HCT116 (cell line): ENCODE measurements at regions not wholly inside any gene's neighbourhood (a gene's known extent, or its start where the extent isn't known, plus 50 kb on each side); places are given as distances from the start of the nearest gene placed in this dataset.

ENCODE experiments used
- ATAC-seq: fragments of 200-7000 bp; cut with Tn5 transposase; 2 replicates; pipeline ENCODE4 v1.9.1; 2020; ENCODE audit warnings: mild to moderate bottlenecking, moderate library complexity
- BruUV-seq: library from RNA; stranded (reverse); fragments of 400-500 nt; replicated peaks from 2 replicates; lab custom pipeline; 2021; lab: Mats Ljungman, UMichigan
- CTCF ChIA-PET: fragments of 300-600 bp; sonication (Branson Sonifier 250); formaldehyde crosslinking; loops from one replicate; lab custom pipeline; 2021; ENCODE audit warnings: antibody characterized with exemption; lab: Charles Lee
- POLR2A ChIA-PET: fragments of 300-600, 350-600 bp; sonication (Branson Sonifier 250); formaldehyde crosslinking; loops from one replicate; lab custom pipeline; 2021; ENCODE audit warnings: antibody characterized with exemption; lab: Charles Lee
- RAD21 ChIA-PET, 2 experiments: fragments of 300-600 bp; sonication (Branson Sonifier 250); formaldehyde crosslinking; loops; one replicate each; lab custom pipeline; 2023; ENCODE audit warnings: low total read pairs in 2 of 2; ENCODE audit not compliant: uncharacterized antibody in 2 of 2, unreplicated experiment in 2 of 2, low non-redundant PET in 1 of 2; lab: Charles Lee
- DNase-seq: peaks from one replicate; pipeline ENCODE4 v3.0.0-alpha.2; 2010; ENCODE audit warnings: low read depth, low spot score
- H2AFZ ChIP-seq: fragments of 200-600 bp; shearing (Covaris generic), sonication (generic); 2 replicates; pipeline ENCODE4 v1.6.1; 2017; ENCODE audit warnings: low read depth, mixed run types, mixed read lengths, antibody characterized with exemption, low read length; ENCODE audit not compliant: poor library complexity, severe bottlenecking
- H3K27ac ChIP-seq: 2 replicates; pipeline ENCODE4 v1.5.1; 2012; ENCODE audit warnings: low read depth, low read length
- H3K27me3 ChIP-seq: fragments of 200-600 bp; sonication (generic); 2 replicates; pipeline ENCODE4 v1.6.1; 2016; ENCODE audit warnings: mixed run types, low read length, mixed read lengths; ENCODE audit not compliant: insufficient read depth
- H3K36me3 ChIP-seq, 2 experiments: fragments of 200-500 bp in 1 of 2; fragments of 200-600 bp in 1 of 2; sonication (Bioruptor generic) in 1 of 2; sonication (generic) in 1 of 2; 2 replicates each; pipeline versions ENCODE4 v1.5.1 to v1.6.1; 2014 to 2016; ENCODE audit warnings: low read length in 2 of 2, inconsistent platforms in 1 of 2, mixed read lengths in 1 of 2, mixed run types in 1 of 2; ENCODE audit not compliant: insufficient read depth in 2 of 2, control insufficient read depth in 1 of 2
- H3K4me1 ChIP-seq, 2 experiments: fragments of 200-600 bp in 1 of 2; sonication (generic) in 1 of 2; 2 replicates each; pipeline versions ENCODE4 v1.5.1 to v1.6.1; 2012 to 2017; ENCODE audit warnings: low read length in 2 of 2, inconsistent platforms in 1 of 2, mild to moderate bottlenecking in 1 of 2, mixed read lengths in 1 of 2, mixed run types in 1 of 2, moderate library complexity in 1 of 2; ENCODE audit not compliant: insufficient read depth in 2 of 2, control insufficient read depth in 1 of 2
- H3K4me2 ChIP-seq: fragments of 200-600 bp; sonication (generic); 2 replicates; pipeline ENCODE4 v1.6.1; 2017; ENCODE audit warnings: mixed run types, low read length, mixed read lengths
- H3K4me3 ChIP-seq, 2 experiments: fragments of 200-600 bp in 1 of 2; sonication (generic) in 1 of 2; replicated peaks in 1 of 2; 2 replicates each; pipeline ENCODE4 v1.5.1; 2011 to 2016; ENCODE audit warnings: low read length in 2 of 2, control low read depth in 1 of 2, low read depth in 1 of 2, mild to moderate bottlenecking in 1 of 2, mixed read lengths in 1 of 2, mixed run types in 1 of 2
- H3K79me2 ChIP-seq: fragments of 200-600 bp; sonication (generic); 2 replicates; pipeline ENCODE4 v1.6.1; 2017; ENCODE audit warnings: mild to moderate bottlenecking, mixed run types, low read length, moderate library complexity, mixed read lengths; ENCODE audit not compliant: insufficient read depth
- H3K9ac ChIP-seq: fragments of 200-600 bp; sonication (generic); 2 replicates; pipeline ENCODE4 v1.6.1; 2016; ENCODE audit warnings: low read length, mixed read lengths
- H3K9me2 ChIP-seq: fragments of 200-600 bp; sonication (generic), shearing (Covaris generic); 2 replicates; pipeline ENCODE4 v1.6.1; 2017; ENCODE audit warnings: mixed run types, mild to moderate bottlenecking, moderate library complexity; ENCODE audit not compliant: insufficient read depth
- H3K9me3 ChIP-seq, 2 experiments: fragments of 200-500 bp in 1 of 2; fragments of 200-600 bp in 1 of 2; sonication (Bioruptor generic) in 1 of 2; sonication (generic) in 1 of 2; 2 replicates each; pipeline ENCODE4 v1.6.1; 2014 to 2017; ENCODE audit warnings: low read length in 2 of 2, mixed read lengths in 2 of 2, inconsistent platforms in 1 of 2, low read depth in 1 of 2, mild to moderate bottlenecking in 1 of 2, mixed run types in 1 of 2, moderate library complexity in 1 of 2; ENCODE audit not compliant: control insufficient read depth in 1 of 2, insufficient read depth in 1 of 2
- H4K20me1 ChIP-seq: fragments of 200-600 bp; sonication (generic), shearing (Covaris generic); 2 replicates; pipeline ENCODE4 v1.6.1; 2017; ENCODE audit warnings: mixed run types, mild to moderate bottlenecking, moderate library complexity; ENCODE audit not compliant: insufficient read depth
- CBX3 ChIP-seq: IDR thresholded peaks from 2 replicates; pipeline ENCODE4 v1.6.1; 2012; ENCODE audit warnings: low read depth
- EGR1 ChIP-seq: IDR thresholded peaks from 2 replicates; pipeline ENCODE4 v1.6.1; 2012; ENCODE audit warnings: low read depth
- ELF1 ChIP-seq: IDR thresholded peaks from 2 replicates; pipeline ENCODE4 v1.6.1; 2012; ENCODE audit warnings: low read depth, borderline replicate concordance
- EZH2 ChIP-seq: fragments of 200-600 bp; sonication (generic); IDR thresholded peaks from 2 replicates; pipeline ENCODE4 v1.6.1; 2017; ENCODE audit warnings: antibody characterized with exemption, mixed run types
- EZH2phosphoT487 ChIP-seq: fragments of 200-600 bp; IDR thresholded peaks from 2 replicates; pipeline ENCODE4 v1.6.1; 2018; ENCODE audit warnings: antibody characterized with exemption, borderline replicate concordance
- POLR2A ChIP-seq: IDR thresholded peaks from 2 replicates; pipeline ENCODE4 v1.7.0; 2011; ENCODE audit warnings: borderline replicate concordance; ENCODE audit not compliant: insufficient read depth, insufficient read length; ENCODE audit errors: extremely low read depth
- POLR2AphosphoS5 ChIP-seq: IDR thresholded peaks from 2 replicates; pipeline ENCODE4 v1.6.1; 2011; ENCODE audit warnings: mild to moderate bottlenecking, low read depth, low read length, moderate library complexity
- SP1 ChIP-seq: IDR thresholded peaks from 2 replicates; pipeline ENCODE4 v1.6.1; 2012; ENCODE audit warnings: low read depth
- SRF ChIP-seq: IDR thresholded peaks from 2 replicates; pipeline ENCODE4 v1.6.1; 2012; ENCODE audit warnings: low read depth
- YY1 ChIP-seq: IDR thresholded peaks from 2 replicates; pipeline ENCODE4 v1.6.1; 2011; ENCODE audit warnings: low read length, low read depth, moderate library complexity, mild to moderate bottlenecking; ENCODE audit not compliant: insufficient replicate concordance; ENCODE audit errors: extremely low read depth
- ZFX ChIP-seq: fragments of 450-650 bp; IDR thresholded peaks from 2 replicates; pipeline ENCODE4 v1.6.1; 2017
- ZNF274 ChIP-seq: fragments of 200-500 bp; sonication (Bioruptor generic); IDR thresholded peaks from 2 replicates; pipeline ENCODE4 v1.6.1; 2014; ENCODE audit warnings: mild to moderate bottlenecking, low read depth, low read length, inconsistent platforms
- intact Hi-C: fragments of 100-400 bp; cut with micrococcal nuclease; formaldehyde crosslinking; loops from 2 replicates; pipeline ENCODE4 v1.10.0; 2022
- TF ChIP-seq, protein P1 (sequence below): IDR thresholded peaks from 2 replicates; pipeline ENCODE4 v1.6.1; 2012
- TF ChIP-seq, protein P2 (sequence below): IDR thresholded peaks from 2 replicates; pipeline ENCODE4 v1.6.1; 2012; ENCODE audit warnings: low read depth
- TF ChIP-seq, protein P3 (sequence below), 3 experiments: fragments of 200-600 bp in 1 of 3; sonication (generic) in 1 of 3; IDR thresholded peaks in 2 of 3; conservative IDR thresholded peaks in 1 of 3; 2 replicates each; pipeline ENCODE4 v1.5.1; 2012 to 2017; ENCODE audit warnings: low read depth in 2 of 3, low read length in 2 of 3, antibody characterized with exemption in 1 of 3, borderline replicate concordance in 1 of 3, control low read depth in 1 of 3, mild to moderate bottlenecking in 1 of 3, mixed read lengths in 1 of 3, mixed run types in 1 of 3, moderate library complexity in 1 of 3; ENCODE audit not compliant: insufficient read depth in 1 of 3
- TF ChIP-seq, protein P4 (sequence below): IDR thresholded peaks from 2 replicates; pipeline ENCODE4 v1.6.1; 2012

DNA sequence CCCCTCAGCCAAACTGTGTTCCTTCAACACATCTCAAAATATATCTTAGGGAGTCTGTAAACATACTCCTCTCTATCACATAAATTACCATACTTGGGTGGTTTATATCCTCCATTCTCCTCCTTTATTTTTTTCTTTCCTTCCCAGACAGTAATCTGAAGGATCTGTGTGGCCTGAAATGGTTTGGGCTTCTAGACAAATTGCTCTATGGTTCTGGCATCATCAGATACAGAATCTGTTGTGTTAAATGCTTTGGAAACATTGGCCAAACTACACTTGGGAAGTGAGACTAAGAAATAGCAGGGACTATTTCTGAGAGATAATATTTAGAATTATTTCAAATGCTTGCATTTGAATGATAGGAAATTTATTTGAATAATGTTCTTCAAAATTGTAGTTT lies 353.0 kb upstream of the KCND2 start:
- Histone ChIP-seq H2AFZ (peak overlapping the region; percentile 50), H3K4me2 (no peak overlapping the region), H3K4me1 (no peaks in the 10 kb centered on the region), H3K79me2 (no peaks in the 10 kb centered on the region), H4K20me1 (no peaks in the 10 kb centered on the region), H3K9ac (no peak overlapping the region), H3K9me2 (0 out of 2 replicates have a peak, but pooled peaks cover 4% of the 10 kb centered on the region), H3K36me3 (no peaks in the 10 kb centered on the region), H3K27ac (no peak overlapping the region), H3K4me3 (no peak overlapping the region), H3K9me3 (no peaks in the 10 kb centered on the region)
- DNase-seq, result no peak
- POLR2A ChIA-PET, result no interaction called here
- no TSS peak for BruUV-seq
- intact Hi-C loops, result no loop called here
- CTCF ChIA-PET, result interaction anchor here (0.8 kb wide), 1 partner anchor 16 kb away, joined by 3 read pairs; no protein-coding TSS in a partner anchor
- RAD21 ChIA-PET, result no interaction called here
- ATAC-seq, result no peak
- no peak for TF ChIP-seq SP1
- TF ChIP-seq SRF, result no peak
- TF ChIP-seq, protein P1, sequence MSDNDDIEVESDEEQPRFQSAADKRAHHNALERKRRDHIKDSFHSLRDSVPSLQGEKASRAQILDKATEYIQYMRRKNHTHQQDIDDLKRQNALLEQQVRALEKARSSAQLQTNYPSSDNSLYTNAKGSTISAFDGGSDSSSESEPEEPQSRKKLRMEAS, result no peak
- no peak for TF ChIP-seq EGR1
- TF ChIP-seq, protein P2, sequence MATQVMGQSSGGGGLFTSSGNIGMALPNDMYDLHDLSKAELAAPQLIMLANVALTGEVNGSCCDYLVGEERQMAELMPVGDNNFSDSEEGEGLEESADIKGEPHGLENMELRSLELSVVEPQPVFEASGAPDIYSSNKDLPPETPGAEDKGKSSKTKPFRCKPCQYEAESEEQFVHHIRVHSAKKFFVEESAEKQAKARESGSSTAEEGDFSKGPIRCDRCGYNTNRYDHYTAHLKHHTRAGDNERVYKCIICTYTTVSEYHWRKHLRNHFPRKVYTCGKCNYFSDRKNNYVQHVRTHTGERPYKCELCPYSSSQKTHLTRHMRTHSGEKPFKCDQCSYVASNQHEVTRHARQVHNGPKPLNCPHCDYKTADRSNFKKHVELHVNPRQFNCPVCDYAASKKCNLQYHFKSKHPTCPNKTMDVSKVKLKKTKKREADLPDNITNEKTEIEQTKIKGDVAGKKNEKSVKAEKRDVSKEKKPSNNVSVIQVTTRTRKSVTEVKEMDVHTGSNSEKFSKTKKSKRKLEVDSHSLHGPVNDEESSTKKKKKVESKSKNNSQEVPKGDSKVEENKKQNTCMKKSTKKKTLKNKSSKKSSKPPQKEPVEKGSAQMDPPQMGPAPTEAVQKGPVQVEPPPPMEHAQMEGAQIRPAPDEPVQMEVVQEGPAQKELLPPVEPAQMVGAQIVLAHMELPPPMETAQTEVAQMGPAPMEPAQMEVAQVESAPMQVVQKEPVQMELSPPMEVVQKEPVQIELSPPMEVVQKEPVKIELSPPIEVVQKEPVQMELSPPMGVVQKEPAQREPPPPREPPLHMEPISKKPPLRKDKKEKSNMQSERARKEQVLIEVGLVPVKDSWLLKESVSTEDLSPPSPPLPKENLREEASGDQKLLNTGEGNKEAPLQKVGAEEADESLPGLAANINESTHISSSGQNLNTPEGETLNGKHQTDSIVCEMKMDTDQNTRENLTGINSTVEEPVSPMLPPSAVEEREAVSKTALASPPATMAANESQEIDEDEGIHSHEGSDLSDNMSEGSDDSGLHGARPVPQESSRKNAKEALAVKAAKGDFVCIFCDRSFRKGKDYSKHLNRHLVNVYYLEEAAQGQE, result no peak
- no peak for TF ChIP-seq ELF1
- TF ChIP-seq ZFX, result no peak
- no peak for TF ChIP-seq CBX3
- TF ChIP-seq POLR2A, result no peak
- TF ChIP-seq ZNF274, result no peak
- TF ChIP-seq, protein P3, sequence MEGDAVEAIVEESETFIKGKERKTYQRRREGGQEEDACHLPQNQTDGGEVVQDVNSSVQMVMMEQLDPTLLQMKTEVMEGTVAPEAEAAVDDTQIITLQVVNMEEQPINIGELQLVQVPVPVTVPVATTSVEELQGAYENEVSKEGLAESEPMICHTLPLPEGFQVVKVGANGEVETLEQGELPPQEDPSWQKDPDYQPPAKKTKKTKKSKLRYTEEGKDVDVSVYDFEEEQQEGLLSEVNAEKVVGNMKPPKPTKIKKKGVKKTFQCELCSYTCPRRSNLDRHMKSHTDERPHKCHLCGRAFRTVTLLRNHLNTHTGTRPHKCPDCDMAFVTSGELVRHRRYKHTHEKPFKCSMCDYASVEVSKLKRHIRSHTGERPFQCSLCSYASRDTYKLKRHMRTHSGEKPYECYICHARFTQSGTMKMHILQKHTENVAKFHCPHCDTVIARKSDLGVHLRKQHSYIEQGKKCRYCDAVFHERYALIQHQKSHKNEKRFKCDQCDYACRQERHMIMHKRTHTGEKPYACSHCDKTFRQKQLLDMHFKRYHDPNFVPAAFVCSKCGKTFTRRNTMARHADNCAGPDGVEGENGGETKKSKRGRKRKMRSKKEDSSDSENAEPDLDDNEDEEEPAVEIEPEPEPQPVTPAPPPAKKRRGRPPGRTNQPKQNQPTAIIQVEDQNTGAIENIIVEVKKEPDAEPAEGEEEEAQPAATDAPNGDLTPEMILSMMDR (IDR thresholded peaks at IDR 0.05 in 2 of 3, conservative IDR thresholded peaks at IDR 0.05 in 1 of 3; ENCODE audit: borderline replicate concordance in 1 of 3, insufficient read depth in 1 of 3, low read depth in 2 of 3, low read length in 2 of 3), result no peak
- TF ChIP-seq YY1, result no peak
- TF ChIP-seq EZH2phosphoT487, result no peak
- no peak for TF ChIP-seq EZH2
- no peak for TF ChIP-seq POLR2AphosphoS5
- TF ChIP-seq, protein P4, sequence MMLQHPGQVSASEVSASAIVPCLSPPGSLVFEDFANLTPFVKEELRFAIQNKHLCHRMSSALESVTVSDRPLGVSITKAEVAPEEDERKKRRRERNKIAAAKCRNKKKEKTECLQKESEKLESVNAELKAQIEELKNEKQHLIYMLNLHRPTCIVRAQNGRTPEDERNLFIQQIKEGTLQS, result no peak
- TF ChIP-seq, all 23 proteins: peak for 0
- H3K27me3 ChIP-seq, result no peaks in the 10 kb centered on the region
